Smooth muscle cell (in vitro differentiated cells): ENCODE measurements at regions not wholly inside any gene's neighbourhood (a gene's known extent, or its start where the extent isn't known, plus 50 kb on each side); places are given as distances from the start of the nearest gene placed in this dataset.

ENCODE experiments used
- DNase-seq: peaks from one replicate; lab custom pipeline; 2025; ENCODE audit not compliant: unreplicated experiment; lab: John Stamatoyannopoulos, UW
- H2AFZ ChIP-seq: fragments of 200-600 bp; sonication (generic); 2 replicates; pipeline ENCODE4 v1.6.0; 2016; ENCODE audit warnings: antibody characterized with exemption, low read depth, mild to moderate bottlenecking
- H3F3A ChIP-seq: fragments of 200-600 bp; sonication (generic); 2 replicates; pipeline ENCODE4 v1.6.0; 2017; ENCODE audit warnings: antibody characterized with exemption, low read depth
- H3K27ac ChIP-seq: fragments of 200-600 bp; sonication (generic); 2 replicates; pipeline ENCODE4 v1.5.1; 2016; ENCODE audit warnings: low read depth, mild to moderate bottlenecking
- H3K27me3 ChIP-seq: fragments of 200-600 bp; sonication (generic); 2 replicates; pipeline ENCODE4 v1.6.1; 2016; ENCODE audit warnings: low read depth, mild to moderate bottlenecking
- H3K36me3 ChIP-seq: fragments of 200-600 bp; sonication (generic); 2 replicates; pipeline ENCODE4 v1.5.1; 2016; ENCODE audit warnings: low read depth
- H3K4me1 ChIP-seq: fragments of 200-600 bp; sonication (generic); 2 replicates; pipeline ENCODE4 v1.5.1; 2016; ENCODE audit warnings: low read depth
- H3K4me2 ChIP-seq: fragments of 200-600 bp; sonication (generic); 2 replicates; pipeline ENCODE4 v1.6.0; 2016; ENCODE audit warnings: mild to moderate bottlenecking
- H3K4me3 ChIP-seq: fragments of 200-600 bp; sonication (generic); 2 replicates; pipeline ENCODE4 v1.5.1; 2016; ENCODE audit warnings: mild to moderate bottlenecking
- H3K79me2 ChIP-seq: fragments of 200-600 bp; sonication (generic); 2 replicates; pipeline ENCODE4 v1.6.0; 2016; ENCODE audit warnings: low read depth, mild to moderate bottlenecking
- H3K9ac ChIP-seq: fragments of 200-600 bp; sonication (generic); 2 replicates; pipeline ENCODE4 v1.6.0; 2016; ENCODE audit warnings: low read depth
- H3K9me3 ChIP-seq: fragments of 200-600 bp; sonication (generic); replicated peaks from 2 replicates; pipeline ENCODE4 v1.5.1; 2016; ENCODE audit warnings: low read depth
- H4K20me1 ChIP-seq: fragments of 200-600 bp; sonication (generic); 2 replicates; pipeline ENCODE4 v1.6.0; 2016; ENCODE audit warnings: low read depth
- WGBS: methylation state at CpG from one replicate; pipeline ENCODE4 v1.1.7; 2016; ENCODE audit warnings: low lambda C conversion rate; 5-methylcytosine and 5-hydroxymethylcytosine counted together
- TF ChIP-seq, protein P1 (sequence below): fragments of 200-600 bp; sonication (generic); IDR thresholded peaks from 2 replicates; pipeline ENCODE4 v1.5.1; 2017; ENCODE audit warnings: borderline replicate concordance, mild to moderate bottlenecking, antibody characterized with exemption; ENCODE audit not compliant: insufficient read depth, poor library complexity, severe bottlenecking

GRCh38 chr2:153770359-153770991 lies 101.2 kb upstream of the GALNT13 start:
- Histone ChIP-seq H3K27me3 (no peaks in the 10 kb centered on the region), H3K4me1 (no peaks in the 10 kb centered on the region), H3F3A (no peaks in the 10 kb centered on the region), H3K9ac (no peak overlapping the region), H3K79me2 (no peaks in the 10 kb centered on the region), H3K27ac (no peak overlapping the region), H3K4me2 (no peak overlapping the region), H2AFZ (no peak overlapping the region), H4K20me1 (no peaks in the 10 kb centered on the region), H3K36me3 (no peaks in the 10 kb centered on the region), H3K9me3 (peaks cover 8% of the 10 kb centered on the region), H3K4me3 (no peak overlapping the region)
- WGBS, result 46% methylated on average over 4 of the region's 4 CpGs
- TF ChIP-seq, protein P1, sequence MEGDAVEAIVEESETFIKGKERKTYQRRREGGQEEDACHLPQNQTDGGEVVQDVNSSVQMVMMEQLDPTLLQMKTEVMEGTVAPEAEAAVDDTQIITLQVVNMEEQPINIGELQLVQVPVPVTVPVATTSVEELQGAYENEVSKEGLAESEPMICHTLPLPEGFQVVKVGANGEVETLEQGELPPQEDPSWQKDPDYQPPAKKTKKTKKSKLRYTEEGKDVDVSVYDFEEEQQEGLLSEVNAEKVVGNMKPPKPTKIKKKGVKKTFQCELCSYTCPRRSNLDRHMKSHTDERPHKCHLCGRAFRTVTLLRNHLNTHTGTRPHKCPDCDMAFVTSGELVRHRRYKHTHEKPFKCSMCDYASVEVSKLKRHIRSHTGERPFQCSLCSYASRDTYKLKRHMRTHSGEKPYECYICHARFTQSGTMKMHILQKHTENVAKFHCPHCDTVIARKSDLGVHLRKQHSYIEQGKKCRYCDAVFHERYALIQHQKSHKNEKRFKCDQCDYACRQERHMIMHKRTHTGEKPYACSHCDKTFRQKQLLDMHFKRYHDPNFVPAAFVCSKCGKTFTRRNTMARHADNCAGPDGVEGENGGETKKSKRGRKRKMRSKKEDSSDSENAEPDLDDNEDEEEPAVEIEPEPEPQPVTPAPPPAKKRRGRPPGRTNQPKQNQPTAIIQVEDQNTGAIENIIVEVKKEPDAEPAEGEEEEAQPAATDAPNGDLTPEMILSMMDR, result peak; percentile 39
- no peak for DNase-seq

- H2AFZ ChIP-seq, result no peak overlapping the region
- no peak overlapping the region for H3K9ac ChIP-seq
- no peak overlapping the region for H3K4me3 ChIP-seq
- 28% methylated on average over 2 of the region's 2 CpGs for WGBS
- peak overlapping the region; percentile 19 for H3K27ac ChIP-seq
- no peaks in the 10 kb centered on the region for H3F3A ChIP-seq
- H3K4me2 ChIP-seq, result peak overlapping the region; percentile 53
- H3K79me2 ChIP-seq, result no peaks in the 10 kb centered on the region
- no peaks in the 10 kb centered on the region for H3K36me3 ChIP-seq
- H3K27me3 ChIP-seq, result no peaks in the 10 kb centered on the region
- TF ChIP-seq, protein P1, result no peak
- no peaks in the 10 kb centered on the region for H4K20me1 ChIP-seq
- peaks cover 5% of the 10 kb centered on the region for H3K4me1 ChIP-seq
- no peak for DNase-seq
- H3K9me3 ChIP-seq, result no peaks in the 10 kb centered on the region
Observed at GRCh38 chr2:153780241-153780640, 91.5 kb upstream of the GALNT13 start.

DNA sequence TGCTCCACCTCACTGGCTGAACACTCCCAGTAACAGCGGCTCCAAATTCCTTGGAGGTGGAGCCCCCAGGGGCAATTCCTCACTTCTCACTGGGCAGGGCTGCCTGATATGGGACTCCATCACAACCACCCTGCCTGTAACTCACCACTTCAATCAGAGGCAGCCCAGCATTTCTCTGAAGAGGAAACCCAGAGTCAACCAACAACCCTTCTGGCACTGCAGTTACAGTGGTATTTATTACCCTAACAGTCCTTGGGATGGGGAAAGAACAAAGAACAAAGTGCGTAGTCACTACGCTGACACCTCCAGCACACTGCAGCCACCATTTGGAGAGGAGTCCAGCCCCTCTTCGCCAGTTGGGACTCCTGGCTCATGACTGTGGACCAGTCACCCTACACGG lies 85.7 kb upstream of the GALNT13 start:
- Histone ChIP-seq H3F3A (no peaks in the 10 kb centered on the region), H4K20me1 (no peaks in the 10 kb centered on the region), H3K36me3 (no peaks in the 10 kb centered on the region), H3K79me2 (no peaks in the 10 kb centered on the region), H3K4me1 (no peaks in the 10 kb centered on the region), H2AFZ (no peak overlapping the region), H3K9me3 (no peaks in the 10 kb centered on the region), H3K4me2 (no peak overlapping the region), H3K4me3 (no peak overlapping the region), H3K27me3 (no peaks in the 10 kb centered on the region), H3K9ac (no peak overlapping the region), H3K27ac (no peak overlapping the region)
- TF ChIP-seq, protein P1, result no peak
- no peak for DNase-seq
- 85% methylated on average over 5 of the region's 5 CpGs for WGBS

DNA sequence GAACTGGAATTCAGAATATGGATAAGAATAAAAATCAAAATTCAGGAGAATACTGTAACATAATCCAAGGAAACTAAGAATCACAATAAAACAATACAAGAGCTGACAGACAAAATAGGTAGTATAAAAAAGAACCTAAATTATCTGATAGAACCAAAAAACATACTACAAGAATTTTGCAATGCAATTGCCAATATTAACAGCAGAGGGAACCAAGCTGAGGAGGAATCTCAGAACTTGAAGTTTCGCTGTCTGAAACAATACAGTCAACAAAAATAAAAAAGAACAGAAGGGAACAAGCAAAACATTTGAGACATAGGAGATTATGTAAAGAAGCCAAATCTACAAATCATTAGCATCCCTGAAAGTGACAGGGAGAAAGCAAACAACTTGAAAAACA lies 84.1 kb upstream of the GALNT13 start:
- Histone ChIP-seq H3K36me3 (no peaks in the 10 kb centered on the region), H4K20me1 (no peaks in the 10 kb centered on the region)
- TF ChIP-seq, protein P1, result no peak

More for the DNA sequence above, 84.1 kb upstream of the GALNT13 start:
- H3K4me2 ChIP-seq, result no peak overlapping the region
- no peak overlapping the region for H3K27ac ChIP-seq
- no peaks in the 10 kb centered on the region for H3K4me1 ChIP-seq
- H3K9me3 ChIP-seq, result no peaks in the 10 kb centered on the region
- no peak for DNase-seq
- H3K4me3 ChIP-seq, result no peak overlapping the region
- 100% methylated on average over 1 of the region's 1 CpG for WGBS
- H3F3A ChIP-seq, result no peaks in the 10 kb centered on the region
- H2AFZ ChIP-seq, result no peak overlapping the region
- H3K79me2 ChIP-seq, result no peaks in the 10 kb centered on the region
- H3K9ac ChIP-seq, result no peak overlapping the region
- H3K27me3 ChIP-seq, result no peaks in the 10 kb centered on the region
